Pancreas (tissue), 10 donors: ENCODE measurements at regions not wholly inside any gene's neighbourhood (a gene's known extent, or its start where the extent isn't known, plus 50 kb on each side); places are given as distances from the start of the nearest gene placed in this dataset.

Experiments
- ATAC-seq, 4 donors: fragments of 200-7000 bp; cut with Tn5 transposase; one replicate each; pipeline versions ENCODE4 v1.8.0 to v1.9.1; 2020; ENCODE audit warnings: mild to moderate bottlenecking in 4 of 4, moderate library complexity in 4 of 4
- DNase-seq, 6 donors: peaks; one replicate each; pipeline ENCODE4 v3.0.0-alpha.2; 2020
- FAIRE-seq: peaks from 2 replicates; lab custom pipeline; 2012; peaks lifted over from hg19 to GRCh38; lab: Jason Lieb, UNC
- H3K27ac ChIP-seq, 4 donors: fragments of 200-600 bp; sonication (generic); 1 replicate in 3 of 4; 2 replicates in 1 of 4; pipeline versions ENCODE4 v1.5.0 to v1.8.0; 2020
- H3K27me3 ChIP-seq, 4 donors: fragments of 200-600 bp; one replicate each; pipeline ENCODE4 v1.8.0; 2021
- H3K36me3 ChIP-seq, 3 donors: fragments of 200-600 bp; sonication (generic) in 1 of 3; one replicate each; pipeline versions ENCODE4 v1.5.0 to v1.8.0; 2020 to 2021
- H3K4me1 ChIP-seq, 3 donors: fragments of 200-600 bp; one replicate each; pipeline ENCODE4 v1.8.0; 2021
- H3K4me3 ChIP-seq, 4 donors: fragments of 200-600 bp; sonication (generic) in 2 of 4; one replicate each; pipeline versions ENCODE4 v1.5.0 to v1.8.0; 2020 to 2021
- H3K9me3 ChIP-seq, 4 donors: fragments of 200-600 bp; one replicate each; pipeline ENCODE4 v1.8.0; 2021
- WGBS, 2 donors: extraction: QIAGEN DNeasy Blood & Tissue Kit; methylation state at CpG; one replicate each; pipeline ENCODE4 v1.1.7; 2013; 5-methylcytosine and 5-hydroxymethylcytosine counted together
- intact Hi-C, 3 donors: fragments of 100-400 bp; cut with DNase I; formaldehyde crosslinking; loops; one replicate each; pipeline versions ENCODE4 v1.11.1 to v1.14.2; 2022
- TF ChIP-seq, protein P1 (sequence below), 4 donors: fragments of 200-600 bp; sonication (generic) in 3 of 4; IDR thresholded peaks; one replicate each; pipeline versions ENCODE4 v1.5.0 to v1.8.0; 2021; ENCODE audit warnings: antibody characterized with exemption in 4 of 4
- donor health status: healthy with polysubstance abuse.
- donor health status: DM: no; HTN: no; CAD: no; lungs with moderate emphysema.
- donor health status: DM: no; HTN: no; CAD: no.
- donor health status: control.
- donor health status: control.
- donor health status: Bipolar disorder and iron deficiency.
- donor health status: DM: yes; HTN: yes; CAD: no.
- donor health status: DM: no; HTN: no; CAD: no.
- donor health status: DM: no; HTN: no; CAD: no.
- donor health status: DM: yes; HTN: yes; CAD: no.

DNA sequence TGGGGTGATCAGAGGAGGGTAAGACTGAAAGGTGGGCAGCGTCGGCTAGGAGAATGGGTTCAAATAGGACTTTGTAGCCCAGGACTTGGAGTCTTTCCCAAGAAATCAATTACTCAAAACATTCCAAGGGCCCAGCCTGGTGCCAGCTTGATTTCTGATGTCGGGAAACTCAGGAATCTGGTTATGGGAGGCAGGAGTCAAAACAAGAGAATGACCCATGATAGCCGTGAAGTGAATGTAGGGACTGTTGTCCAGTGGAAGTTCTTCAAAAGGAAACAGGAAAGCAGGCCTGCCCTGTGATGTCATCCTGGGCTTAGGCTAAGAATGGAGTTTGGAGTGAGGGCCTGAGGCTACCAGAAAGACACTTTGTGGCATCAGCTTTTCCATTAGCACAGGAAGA, 67.4 kb upstream of the SLC14A2 start:
- H3K9me3 ChIP-seq: no peaks in the 10 kb centered on the region
- no peak for DNase-seq
- no peak overlapping the region for H3K4me3 ChIP-seq
- H3K27ac ChIP-seq: no peak overlapping the region
- ATAC-seq: no peak
- no peaks in the 10 kb centered on the region for H3K36me3 ChIP-seq
- intact Hi-C loops: no loop called here
- TF ChIP-seq, protein P1, sequence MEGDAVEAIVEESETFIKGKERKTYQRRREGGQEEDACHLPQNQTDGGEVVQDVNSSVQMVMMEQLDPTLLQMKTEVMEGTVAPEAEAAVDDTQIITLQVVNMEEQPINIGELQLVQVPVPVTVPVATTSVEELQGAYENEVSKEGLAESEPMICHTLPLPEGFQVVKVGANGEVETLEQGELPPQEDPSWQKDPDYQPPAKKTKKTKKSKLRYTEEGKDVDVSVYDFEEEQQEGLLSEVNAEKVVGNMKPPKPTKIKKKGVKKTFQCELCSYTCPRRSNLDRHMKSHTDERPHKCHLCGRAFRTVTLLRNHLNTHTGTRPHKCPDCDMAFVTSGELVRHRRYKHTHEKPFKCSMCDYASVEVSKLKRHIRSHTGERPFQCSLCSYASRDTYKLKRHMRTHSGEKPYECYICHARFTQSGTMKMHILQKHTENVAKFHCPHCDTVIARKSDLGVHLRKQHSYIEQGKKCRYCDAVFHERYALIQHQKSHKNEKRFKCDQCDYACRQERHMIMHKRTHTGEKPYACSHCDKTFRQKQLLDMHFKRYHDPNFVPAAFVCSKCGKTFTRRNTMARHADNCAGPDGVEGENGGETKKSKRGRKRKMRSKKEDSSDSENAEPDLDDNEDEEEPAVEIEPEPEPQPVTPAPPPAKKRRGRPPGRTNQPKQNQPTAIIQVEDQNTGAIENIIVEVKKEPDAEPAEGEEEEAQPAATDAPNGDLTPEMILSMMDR (IDR thresholded peaks at IDR 0.05): no peak
- WGBS, 2 donors: 85 to 88% methylated on average over 4 of the region's 4 CpGs
- no peaks in the 10 kb centered on the region for H3K4me1 ChIP-seq
- no peaks in the 10 kb centered on the region for H3K27me3 ChIP-seq
- no peak for FAIRE-seq

DNA sequence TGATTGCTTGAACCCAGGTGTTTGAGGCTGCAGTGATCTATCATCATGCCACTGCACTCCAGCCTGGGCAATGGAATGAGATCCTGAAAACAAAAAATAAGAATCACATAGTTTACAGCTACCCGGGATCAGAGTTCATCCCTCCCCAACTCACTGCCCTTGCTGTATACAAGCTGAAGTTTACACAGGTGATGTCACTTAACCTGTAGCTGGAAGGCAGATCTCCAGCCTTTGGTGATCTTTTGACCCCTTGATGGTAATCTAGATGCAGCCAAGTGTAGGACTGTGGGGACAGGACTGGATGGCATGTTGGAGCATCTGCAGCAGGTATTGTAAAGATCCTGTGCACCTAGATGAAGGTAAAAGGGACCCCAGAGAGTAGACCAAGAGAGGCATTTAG, 66.7 kb upstream of the SLC14A2 start:
- no peak overlapping the region for H3K27ac ChIP-seq
- TF ChIP-seq, protein P1 (IDR thresholded peaks at IDR 0.05): no peak
- ATAC-seq: no peak
- WGBS, 2 donors: 68 to 76% methylated on average over 1 of the region's 1 CpG
- no peaks in the 10 kb centered on the region for H3K9me3 ChIP-seq
- H3K36me3 ChIP-seq: no peaks in the 10 kb centered on the region
- no peak for FAIRE-seq
- DNase-seq: no peak
- intact Hi-C loops: no loop called here
- H3K27me3 ChIP-seq: no peaks in the 10 kb centered on the region
- H3K4me1 ChIP-seq: no peaks in the 10 kb centered on the region
- no peak overlapping the region for H3K4me3 ChIP-seq

DNA sequence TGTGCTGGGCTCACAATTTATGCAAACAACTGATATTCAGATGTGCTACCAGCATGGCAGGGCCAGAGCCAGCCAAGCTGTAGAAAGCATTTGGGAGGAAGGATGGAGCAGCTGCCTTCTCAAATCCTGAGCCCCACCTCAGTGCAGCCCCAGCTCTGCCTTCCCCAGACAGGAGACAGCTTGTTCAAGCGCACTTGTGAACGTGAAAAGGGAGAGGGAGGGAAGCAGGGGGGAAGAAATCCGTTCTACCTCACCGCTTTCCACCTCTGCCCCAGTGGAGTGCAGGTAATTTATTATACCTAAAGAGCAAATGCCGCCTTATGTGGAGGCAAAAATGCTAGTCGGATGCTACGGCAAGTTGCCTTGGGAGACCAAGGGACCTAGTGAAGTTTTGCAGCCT, 66.0 kb upstream of the SLC14A2 start:
- H3K4me1 ChIP-seq: no peaks in the 10 kb centered on the region
- FAIRE-seq (no peak), DNase-seq (no peak), ATAC-seq (no peak)
- no peaks in the 10 kb centered on the region for H3K9me3 ChIP-seq
- H3K27me3 ChIP-seq: no peaks in the 10 kb centered on the region
- H3K27ac ChIP-seq: no peak overlapping the region
- no peak overlapping the region for H3K4me3 ChIP-seq
- no peaks in the 10 kb centered on the region for H3K36me3 ChIP-seq
- TF ChIP-seq, protein P1 (IDR thresholded peaks at IDR 0.05): no peak
- intact Hi-C loops: no loop called here
- 79 to 87% methylated on average over 7 of the region's 7 CpGs for WGBS, 2 donors

DNA sequence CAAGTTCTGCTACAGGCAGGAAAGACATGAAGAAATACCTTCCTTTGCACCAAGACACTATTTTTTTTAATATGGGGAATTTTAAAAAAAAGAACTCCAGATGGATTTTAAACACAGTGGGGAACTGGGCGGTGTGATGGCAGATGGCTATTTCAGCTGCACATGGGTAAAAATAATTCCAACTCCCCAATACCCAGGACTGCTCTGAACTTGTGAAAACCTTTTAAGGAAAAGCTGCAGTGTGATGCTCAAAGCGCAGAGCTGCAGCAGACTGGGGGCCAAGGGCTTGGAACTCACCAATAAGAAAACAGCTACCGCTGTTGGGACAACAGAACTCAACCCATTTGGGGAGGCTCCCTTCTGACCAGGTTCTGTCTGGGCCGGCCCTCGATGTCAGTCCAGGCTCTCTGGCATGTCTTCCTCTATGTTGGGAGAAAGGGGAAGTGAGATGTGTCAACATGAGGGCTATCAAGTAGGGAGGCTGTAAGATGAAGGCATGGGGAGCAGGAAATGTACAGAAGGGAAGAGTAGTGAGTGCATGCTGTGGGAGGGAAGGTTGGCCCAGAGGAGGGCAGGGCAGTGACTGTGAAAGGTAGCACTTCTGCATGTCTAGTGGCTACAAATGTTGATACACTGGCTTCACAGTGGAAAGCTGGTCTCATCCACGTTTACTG, 64.0 kb upstream of the SLC14A2 start:
- 79 to 83% methylated on average over 6 of the region's 6 CpGs for WGBS, 2 donors
- FAIRE-seq (no peak), ATAC-seq (no peak), DNase-seq (no peak)
- TF ChIP-seq, protein P1 (IDR thresholded peaks at IDR 0.05): no peak
- no peaks in the 10 kb centered on the region for H3K9me3 ChIP-seq
- H3K27ac ChIP-seq: no peak overlapping the region
- no peak overlapping the region for H3K4me3 ChIP-seq
- no peaks in the 10 kb centered on the region for H3K36me3 ChIP-seq
- intact Hi-C loops: no loop called here
- H3K4me1 ChIP-seq: no peaks in the 10 kb centered on the region
- no peaks in the 10 kb centered on the region for H3K27me3 ChIP-seq

DNA sequence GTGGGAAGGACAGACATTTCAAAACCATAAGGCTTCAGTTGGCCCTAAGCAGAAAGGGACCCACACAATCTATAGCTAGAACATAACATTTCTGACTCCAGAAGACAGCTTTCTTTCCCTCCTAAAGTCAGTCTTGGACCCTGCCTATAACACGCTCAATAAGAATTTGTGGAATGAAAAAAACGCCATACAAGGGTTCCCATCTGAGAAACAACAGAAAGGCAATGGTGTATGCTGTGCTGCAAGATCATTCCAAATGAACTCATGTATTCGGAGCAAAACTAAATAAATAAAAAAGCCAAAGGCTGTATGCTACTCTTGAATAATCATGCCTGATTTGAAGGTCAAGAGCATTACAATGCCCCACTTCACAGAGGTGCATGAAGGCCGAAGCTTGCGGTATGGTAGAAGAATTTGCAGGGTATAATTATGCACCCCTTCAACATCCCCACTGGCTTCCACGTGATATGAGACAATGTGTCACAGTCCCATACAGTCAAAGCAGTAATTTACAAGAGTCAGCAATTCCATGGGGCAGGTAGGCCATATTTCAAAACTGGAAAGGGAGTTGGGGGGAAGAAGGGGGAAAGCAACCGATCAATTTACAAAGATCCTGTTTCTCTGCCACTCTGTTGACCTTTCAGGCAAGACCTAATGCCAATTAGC, 61.4 kb upstream of the SLC14A2 start:
- ATAC-seq (no peak), FAIRE-seq (no peak), DNase-seq (no peak)
- no peaks in the 10 kb centered on the region for H3K9me3 ChIP-seq
- TF ChIP-seq, protein P1 (IDR thresholded peaks at IDR 0.05): no peak
- H3K27ac ChIP-seq: no peak overlapping the region
- 72 to 85% methylated on average over 7 of the region's 7 CpGs for WGBS, 2 donors
- H3K4me3 ChIP-seq: no peak overlapping the region
- H3K4me1 ChIP-seq: no peaks in the 10 kb centered on the region
- H3K36me3 ChIP-seq: no peaks in the 10 kb centered on the region
- intact Hi-C loops: no loop called here
- no peaks in the 10 kb centered on the region for H3K27me3 ChIP-seq
